SKM-1 (cell line): ENCODE measurements at regions not wholly inside any gene's neighbourhood (a gene's known extent, or its start where the extent isn't known, plus 50 kb on each side); places are given as distances from the start of the nearest gene placed in this dataset.

ENCODE experiments used
- DNase-seq: peaks from one replicate; lab custom pipeline; 2025; ENCODE audit not compliant: unreplicated experiment; lab: John Stamatoyannopoulos, UW

DNA sequence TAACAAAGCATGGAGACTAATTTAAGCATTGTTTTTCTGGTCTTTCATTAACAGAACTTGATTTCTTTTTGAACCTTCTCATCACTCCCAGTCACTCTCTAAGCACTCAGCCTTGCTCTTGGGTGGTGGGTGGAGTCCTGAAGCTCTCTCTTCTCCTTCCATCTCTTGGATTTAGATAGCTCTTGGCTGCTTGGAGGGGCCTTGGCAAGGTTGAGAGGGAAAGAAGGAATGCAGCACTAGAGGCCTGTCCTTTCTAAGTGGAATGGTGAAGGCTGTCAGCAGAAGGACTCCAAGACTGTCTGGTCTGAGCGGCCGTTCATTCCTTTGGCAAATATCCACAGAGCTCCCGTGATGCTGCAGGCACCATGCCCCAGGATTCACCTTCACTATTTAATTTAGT, 168.6 kb upstream of the E2F8 start:
- DNase-seq: no peak

DNA sequence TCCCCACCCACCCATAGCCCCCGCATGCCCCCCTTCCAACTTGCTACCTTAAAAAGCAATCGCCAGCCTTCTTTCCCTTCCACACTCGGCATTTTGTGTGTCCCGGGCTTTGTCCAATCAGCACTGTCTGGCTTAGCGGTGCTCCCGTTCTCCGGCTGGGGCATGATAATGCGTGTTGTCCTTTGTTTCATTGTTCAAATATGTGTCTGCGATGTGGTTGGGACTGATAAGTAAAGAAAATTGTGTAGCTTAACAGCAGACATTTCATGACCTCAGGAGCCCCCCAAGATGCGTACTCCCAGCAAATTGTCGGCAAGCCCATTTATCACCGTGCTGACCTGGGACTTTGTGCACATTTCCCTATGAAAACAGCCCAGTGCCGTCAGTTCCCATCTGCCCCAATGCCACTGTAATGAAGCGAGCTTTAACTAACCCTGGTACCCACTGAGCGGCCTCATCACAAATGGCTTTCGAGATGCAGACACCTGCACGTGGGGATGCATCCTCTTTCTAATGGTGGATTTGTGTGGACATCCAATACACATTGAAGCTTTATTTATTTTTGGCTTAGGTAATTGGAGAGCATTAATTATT, 167.0 kb upstream of the E2F8 start:
- DNase-seq: no peak

DNA sequence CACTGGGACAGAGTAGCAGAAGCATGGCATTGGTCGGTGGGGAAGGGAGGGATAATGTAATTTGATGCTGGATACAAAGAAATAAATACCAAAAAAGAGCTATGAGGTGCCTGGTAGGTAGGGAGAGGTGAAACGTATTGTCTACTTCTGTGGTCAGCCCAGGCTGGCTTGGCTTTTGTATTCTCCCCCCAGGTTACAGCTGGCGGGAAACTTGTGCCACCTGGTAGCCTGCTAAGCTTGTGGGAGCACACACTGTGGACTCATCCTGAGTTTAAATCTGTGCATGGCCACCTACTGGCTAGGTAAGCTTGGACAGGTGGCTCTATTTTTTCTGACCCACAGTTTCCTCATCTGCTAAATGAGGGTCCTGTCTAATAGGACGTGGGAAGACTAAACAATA, 165.2 kb upstream of the E2F8 start:
- no peak for DNase-seq

DNA sequence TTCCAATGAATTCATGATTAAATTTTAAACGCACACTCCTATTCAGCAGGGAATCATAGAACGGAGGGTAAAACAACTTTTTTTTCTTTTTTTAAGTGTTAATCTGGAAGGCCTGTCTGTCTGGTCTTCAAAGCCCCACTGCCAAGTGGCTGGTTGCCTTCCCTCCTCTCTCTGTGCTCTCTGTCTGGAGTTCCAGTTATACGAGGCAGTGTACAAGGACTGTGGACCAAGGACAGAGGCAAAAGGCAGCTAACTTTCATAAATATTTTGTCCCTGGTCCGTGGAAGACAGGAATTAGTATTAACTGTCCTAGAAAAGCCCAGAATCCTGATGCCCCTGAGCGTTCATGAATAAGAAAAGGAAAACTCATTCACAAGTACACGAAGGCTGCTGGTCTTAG, 164.0 kb upstream of the E2F8 start:
- DNase-seq: no peak

DNA sequence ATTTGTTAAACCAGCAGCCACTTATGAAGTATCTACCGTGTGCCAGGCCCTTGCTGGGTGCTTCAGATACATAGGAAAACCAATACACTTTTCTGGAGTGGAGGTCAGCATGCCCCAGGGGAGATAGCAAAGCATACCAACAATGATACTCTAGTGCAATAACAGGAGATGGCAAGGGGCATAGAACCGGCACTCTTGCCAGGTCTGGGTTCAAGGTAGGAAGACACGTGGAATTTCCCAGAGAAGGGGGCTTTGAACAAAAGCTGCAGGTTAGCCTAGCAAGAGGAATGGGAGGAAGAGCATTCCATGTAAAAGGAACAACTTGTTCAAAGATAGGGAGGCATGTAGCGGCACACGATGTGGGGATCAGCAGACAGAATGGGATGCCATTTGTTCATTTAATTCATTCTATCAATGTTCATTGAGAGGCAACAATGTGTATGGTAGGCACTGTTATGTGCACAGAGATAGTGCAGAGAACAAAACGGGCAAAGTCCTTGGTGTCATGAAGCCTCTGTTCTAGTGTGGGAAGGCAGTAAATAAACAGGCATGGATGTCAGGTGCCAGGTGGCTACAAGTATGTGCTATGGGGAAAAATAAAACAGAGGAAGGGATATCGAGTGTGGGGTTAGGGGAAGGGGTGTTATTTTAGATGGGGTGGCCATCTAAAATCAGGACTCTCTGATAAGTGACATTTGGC, 162.6 kb upstream of the E2F8 start:
- no peak for DNase-seq

DNA sequence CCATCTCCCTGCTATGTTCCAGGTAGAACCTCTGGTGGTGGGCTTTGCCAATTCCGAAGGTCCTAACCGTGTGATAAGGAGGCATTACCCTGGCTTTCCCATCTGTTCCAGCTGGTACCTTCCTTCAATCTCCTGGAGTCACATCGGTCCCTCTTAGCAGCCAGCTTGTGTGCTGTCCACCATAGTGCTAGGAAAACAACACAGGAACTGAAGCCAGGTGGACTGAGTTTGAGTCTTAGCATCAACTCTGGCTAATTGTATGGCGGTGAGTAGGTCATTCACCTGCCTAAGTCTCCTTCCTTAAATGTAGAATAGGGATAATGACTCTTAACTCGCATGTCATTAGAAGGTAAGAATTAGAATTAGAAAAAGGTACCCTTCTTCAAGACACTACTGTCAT, 159.6 kb upstream of the E2F8 start:
- DNase-seq: no peak

DNA sequence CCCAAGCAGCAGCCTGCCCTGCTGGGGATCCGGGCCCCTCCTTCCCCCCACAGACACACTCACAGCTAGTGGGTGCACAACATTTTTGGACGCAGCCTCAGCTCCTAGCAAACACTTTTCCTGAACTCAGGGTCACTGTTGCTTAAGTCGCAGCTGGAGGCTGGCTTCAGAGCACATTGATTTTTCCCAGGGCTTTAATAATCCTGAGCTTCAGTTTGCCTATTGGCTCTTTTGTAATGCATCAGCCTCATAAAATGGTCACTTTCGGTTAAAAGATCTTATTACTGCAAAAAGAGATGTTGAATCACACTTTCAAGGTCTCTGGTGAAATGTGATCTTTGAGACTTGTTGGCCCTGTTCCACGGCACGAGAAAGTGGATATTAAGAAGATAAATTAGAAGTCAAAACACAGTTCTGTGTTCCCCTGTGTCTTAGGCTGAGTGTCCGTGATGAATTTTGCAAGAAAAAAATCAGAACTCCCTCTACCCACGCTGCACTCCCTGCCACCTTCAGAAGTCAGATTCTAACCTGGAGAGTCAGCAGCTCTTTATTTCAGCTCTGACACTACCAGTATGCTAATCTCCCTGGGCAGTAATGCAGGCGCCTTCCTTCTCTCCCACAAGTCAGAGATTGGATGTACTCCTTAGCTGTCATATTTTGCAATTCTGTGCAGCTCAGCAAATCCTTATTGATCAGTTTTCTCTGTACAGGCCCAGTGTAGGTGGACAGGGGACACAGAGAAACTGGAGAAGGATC, 158.2 kb upstream of the E2F8 start:
- DNase-seq: no peak

DNA sequence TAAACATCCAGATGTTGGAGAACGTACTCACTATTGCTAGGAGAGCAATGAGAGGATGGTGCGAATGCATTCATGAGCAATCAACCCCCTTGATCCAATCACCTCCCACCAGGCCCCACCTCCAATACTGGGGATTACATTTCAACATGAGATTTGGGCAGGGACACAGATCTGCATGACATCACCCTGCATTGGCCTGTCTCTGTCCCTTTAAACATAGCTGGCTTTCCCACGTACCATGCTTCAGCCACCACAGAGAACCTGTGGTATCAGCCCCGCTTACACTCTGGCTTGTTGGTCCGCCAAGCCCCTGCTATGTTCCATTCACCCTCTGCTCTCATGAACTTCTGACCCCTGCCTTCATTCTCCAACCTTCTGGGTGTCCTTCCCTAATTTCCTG, 157.5 kb upstream of the E2F8 start:
- no peak for DNase-seq

DNA sequence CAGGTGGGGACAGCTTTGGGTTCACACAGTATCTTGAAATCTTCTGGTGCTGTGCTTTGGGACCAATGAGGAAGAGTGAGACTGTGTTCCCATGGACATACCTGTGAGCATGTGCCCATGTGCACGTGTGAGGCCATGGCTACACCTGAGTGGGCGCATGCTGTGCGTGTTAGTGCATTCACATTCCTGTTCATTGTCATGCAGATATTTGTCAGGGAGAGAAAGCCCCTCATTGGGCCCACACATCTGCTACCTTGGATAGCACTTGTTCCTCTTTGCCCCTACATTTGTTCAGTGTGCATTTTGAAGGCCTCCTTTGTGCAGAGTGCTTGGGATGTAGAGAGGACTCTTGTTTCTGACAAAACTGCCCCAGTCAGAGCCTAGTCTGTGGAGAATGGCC, 154.3 kb upstream of the E2F8 start:
- no peak for DNase-seq

DNA sequence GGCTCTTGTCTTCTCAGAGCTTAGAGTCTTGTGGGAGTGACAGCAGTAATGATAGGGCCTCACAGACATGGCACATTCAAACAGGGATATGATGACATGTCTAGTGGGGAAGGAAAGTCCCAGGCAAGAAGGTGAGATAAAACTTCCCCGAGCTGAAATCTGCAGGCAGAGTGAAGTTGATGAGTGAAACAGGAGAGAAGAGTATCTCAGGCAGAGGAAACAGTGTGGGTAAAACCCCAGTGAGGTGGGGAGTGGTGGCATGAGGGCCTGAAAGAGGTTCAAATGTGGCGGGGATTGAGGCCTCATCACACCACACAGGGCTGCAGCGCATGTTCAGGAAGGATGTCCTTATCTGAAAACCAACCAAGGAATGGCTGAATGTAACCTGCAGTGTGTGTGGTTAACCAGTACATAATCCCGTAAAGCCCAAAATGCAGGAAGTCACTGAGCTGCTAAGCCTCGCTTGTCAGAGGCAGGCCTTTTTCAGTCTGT, 153.8 kb upstream of the E2F8 start:
- DNase-seq: no peak

DNA sequence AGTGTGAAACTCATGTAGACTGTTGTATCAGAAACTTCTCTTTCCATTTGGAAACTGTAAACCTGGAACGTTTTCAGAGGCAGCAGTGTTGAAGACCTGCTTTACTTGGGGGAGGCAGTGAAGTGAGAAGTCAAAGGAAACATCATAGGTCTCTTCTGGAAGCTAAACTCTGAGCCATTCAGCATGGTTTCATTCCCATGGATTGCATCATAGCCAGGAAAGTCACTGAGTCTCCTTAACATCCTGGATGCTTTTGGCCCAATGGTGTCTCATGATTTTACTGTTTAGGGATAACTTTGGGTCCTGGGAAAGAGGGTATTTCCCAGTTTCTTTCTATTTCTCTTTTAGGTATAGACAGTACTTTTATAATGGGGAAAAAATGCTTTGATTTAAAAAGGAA, 153.2 kb upstream of the E2F8 start:
- no peak for DNase-seq

DNA sequence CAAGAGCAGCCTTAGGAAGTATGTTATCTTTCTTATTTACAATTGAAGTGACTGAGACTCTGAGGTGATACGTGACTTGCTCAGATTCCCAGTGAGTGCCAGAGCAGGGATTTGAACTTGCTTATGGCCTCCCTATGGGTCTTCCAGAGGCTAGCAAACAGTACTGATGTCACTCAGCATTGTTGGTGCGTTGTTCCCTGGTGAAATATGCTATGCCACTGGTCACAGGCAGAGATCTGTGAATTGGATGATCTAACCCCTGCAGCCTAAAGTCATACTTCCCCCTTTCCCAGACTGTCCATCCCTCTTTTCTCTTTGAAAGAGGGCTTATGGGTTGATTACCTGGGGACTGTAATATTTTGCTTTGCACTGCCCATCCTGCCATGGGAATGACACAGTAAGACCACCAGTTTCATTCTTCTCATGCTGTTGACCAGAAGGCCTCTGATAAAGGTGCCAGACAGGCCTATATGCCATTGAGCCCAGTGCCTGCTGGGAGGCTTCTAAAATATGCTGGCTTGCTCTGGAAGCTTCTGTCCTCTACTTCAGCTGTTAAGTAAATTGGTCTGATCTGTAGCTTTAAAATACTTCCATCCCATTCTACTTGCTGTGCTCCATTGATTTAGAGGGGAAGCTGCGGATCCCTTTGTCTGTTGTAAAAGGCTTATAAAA, 152.2 kb upstream of the E2F8 start:
- DNase-seq: no peak

DNA sequence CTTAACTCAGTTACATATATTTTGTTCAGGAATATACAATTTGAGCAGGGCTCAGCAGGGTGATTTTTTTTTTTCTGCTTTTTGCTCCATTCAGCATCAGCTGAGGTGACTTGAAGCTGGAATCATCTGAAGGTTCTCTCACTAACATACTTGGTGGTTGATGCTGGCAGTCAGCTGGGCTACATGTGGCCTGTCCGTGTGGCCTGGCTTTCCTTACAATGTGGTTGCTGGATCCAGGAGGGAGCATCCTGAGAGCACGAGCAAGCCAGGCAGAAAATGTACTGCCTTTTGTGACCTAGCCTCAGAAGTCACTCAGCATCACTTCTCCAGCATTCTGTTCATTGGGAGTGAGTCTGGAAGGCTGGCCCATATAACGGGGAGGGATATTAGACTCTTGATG, 151.6 kb upstream of the E2F8 start:
- DNase-seq: no peak

DNA sequence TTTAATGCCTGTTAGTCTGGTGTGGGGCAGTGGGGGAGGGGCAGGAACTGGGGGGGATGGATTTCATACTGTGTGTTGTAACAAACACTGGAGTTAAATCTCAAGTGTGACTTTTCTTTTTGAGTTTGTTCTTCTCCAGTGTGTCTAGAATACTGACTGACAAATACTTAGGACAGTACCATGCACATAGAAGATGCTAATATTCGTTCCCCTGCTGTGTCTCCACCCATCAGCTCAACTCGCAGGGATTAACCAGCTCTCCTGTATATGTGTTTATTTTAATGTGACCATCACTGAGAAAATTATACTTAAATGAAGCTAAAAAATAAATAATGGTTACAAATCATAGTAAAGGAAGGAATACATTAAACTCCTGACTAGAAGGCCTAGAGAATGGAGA, 150.9 kb upstream of the E2F8 start:
- DNase-seq: no peak

DNA sequence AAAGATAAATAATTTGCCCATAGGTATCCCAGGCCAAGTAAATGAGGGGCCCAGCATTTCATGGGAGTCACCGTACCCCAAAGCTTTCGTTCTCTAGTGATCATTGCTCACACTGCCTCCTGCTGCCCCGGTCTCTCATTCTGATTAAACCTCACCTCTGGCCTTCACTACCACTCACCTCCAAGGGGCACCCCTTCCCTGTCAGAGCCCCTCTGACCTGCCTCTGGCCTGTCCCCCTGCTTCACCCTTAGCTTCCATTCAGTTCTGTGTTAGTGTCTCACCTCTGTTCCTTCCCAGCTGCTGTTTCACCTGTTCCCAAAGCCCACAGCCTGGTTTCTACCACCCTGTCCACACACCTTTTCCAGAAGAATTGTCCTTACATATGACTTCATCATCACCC, 150.3 kb upstream of the E2F8 start:
- DNase-seq: no peak

DNA sequence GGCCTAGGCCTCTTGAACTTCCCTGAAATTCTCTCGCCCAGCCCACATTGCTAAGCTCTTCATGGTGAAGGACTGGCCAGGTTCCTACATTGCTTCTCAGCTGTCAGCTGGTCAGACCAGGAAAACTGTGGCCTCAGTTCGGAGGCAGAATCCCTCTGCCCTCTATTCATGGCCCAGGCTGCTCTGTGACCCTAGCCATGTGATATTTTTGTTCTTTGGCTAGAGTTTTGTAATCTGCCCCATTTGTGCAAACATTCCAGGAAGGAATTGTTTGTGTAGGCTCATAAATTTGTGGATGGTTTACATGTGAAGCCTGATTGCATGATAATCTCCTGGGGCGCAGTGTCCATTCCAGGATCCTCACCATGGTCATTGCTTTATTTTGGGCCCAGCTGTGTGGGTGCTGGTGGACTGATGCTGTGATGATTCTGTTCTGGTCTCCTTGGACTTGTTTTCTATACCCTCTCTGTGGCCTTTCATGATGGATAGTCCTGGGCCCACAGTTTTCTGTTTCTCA, 149.1 kb upstream of the E2F8 start:
- DNase-seq: no peak

DNA sequence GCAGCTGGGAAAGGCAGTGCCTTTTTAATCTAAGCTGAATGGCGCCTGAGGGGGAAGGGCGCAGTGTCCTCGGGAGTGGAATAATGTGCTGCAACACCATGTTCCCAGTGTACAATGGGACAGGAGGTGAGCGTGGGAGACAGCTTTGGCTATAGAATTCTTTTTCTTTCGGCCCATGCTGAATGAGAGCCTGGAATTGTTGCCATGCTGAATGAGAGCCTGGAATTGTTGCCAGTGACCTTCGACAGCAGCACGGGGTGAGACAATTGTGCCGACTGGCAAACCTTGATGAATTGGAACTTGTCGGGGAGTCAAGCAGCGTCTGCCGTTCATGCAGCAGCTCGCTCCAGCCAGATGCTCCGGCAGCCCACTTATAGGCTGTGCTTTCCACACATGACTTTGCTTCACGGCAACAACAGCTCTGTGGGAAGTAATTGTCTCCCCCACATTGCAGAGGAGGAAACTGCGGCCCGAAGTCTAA, 141.4 kb upstream of the E2F8 start:
- DNase-seq: no peak

DNA sequence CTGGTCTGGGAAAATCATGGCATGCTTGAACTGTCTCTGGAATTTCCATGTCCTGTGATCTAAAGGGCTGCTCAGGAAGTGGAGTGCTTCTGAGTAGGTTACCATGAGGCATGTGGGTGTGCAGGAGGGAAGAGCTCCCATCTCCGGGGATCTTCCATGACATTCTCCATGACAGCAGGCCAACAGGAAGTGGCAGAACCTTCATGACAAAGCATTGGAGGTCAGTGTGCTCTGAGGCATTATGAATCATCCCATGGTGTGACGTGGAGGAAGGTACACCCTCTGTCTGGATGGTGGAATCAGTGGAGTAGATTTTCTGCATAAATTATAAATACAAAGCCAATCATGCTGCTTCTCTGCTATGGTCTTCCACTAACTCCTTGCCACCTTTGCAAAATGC, 139.6 kb upstream of the E2F8 start:
- no peak for DNase-seq

DNA sequence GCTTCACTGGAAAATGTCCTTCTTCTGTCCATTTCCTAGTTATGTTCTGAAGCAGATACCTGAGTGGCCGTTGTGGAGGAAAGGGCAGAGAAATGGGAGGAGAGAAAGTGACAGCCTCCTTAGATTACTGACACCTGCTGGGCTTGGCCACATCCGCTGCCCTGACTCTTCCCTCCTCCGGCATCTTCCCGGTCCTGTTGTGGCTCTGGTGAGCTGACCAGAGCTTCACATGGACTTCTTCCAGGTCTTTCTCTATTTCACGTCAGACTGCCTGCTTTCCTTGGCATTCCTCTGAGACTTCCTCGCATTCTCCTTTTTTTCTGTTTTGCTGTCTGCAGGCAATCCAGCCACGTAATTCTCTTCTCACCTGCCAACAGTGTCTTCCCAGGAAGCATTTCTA, 138.7 kb upstream of the E2F8 start:
- no peak for DNase-seq

DNA sequence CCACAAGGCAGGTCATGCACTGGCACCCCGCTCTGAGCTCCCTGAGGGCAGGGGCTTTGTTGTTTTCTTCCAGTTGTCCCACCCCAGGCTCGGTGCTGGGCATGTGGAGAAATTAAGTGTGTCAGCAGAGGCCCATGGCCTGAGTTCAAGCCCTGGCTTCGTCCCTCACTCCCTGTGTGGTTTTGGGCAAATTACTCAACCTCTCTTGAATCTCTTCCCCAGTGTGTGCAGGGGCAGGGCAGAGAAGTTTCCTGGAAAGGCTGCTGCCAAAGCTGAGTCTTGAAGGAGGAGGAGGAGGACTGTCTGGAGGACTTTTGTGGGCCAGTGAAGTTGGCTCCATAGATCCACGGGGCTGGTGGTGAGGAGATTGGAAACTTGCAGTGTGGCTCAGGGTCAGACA, 138.1 kb upstream of the E2F8 start:
- DNase-seq: no peak

DNA sequence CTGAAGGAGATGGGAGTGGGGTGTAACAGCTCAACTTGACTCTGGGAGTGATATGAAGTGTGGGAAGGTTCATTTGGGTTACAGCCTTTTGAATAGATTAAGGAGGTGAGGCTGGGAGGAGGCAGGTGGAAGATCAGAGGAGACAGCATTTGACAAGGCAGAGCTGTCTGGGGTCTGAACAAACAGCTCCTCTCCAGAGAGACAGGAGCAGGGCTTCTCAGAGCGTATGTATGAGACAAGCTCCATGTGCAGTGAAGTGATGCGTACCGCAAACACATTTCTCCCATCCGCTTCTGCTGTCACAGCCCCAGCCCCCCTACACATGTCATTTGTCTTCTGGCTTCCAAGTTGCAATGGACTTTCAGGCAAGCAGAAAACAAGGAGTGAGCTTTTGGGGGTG, 137.1 kb upstream of the E2F8 start:
- no peak for DNase-seq
